ENCODE measurements at regions not wholly inside any gene's neighbourhood (a gene's known extent, or its start where the extent isn't known, plus 50 kb on each side); places are given as distances from the start of the nearest gene placed in this dataset.
"Not testable (repeated sequence)": the region's sequence is repeated elsewhere in the genome, so short reads cannot be mapped to it uniquely, and the experiment has no call there.

DNA sequence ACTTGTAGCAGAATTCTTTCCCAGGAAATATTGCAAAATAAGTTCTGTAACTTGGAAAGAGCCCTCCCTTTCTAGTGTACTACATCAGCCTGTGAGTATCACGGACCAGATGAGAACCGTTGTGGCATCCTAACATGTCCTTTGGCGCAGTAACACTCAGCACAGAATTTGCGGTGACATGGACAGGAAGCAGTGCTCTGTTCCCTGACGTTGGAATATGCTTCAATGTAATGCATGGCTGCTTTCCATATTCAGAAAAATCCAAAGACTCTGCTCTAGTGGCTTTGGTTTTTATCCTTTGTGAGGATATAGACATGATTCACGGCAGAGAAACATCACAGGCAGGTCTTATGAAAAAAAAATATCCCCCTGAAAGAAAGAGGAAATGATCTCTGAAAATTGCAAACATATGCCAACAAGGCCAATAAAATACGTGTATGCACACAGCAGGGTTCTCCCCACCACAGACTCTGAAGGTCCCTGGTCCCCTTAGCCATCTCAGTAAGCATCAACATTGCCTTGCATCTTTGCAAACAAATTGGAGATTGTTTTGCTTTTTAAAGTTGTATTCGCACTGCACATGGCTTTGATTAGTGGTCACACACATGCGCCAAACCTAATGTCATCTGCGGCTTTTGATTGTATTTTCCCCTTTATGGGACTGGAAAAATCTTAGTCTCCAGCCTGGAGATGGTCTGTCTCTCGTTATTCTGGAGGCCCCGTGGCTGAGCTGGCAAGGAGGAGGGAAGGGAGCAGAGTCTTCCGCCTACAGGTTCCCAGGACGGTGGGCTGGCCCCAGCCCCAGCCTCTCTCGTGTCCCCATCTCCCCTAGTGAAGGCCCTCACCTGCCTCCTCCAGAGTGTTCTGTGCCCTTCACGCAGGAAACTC lies 122.9 kb downstream of the COPS8 start:
- H3K4me1 ChIP-seq (ENCODE audit: low read depth), result no peaks in the 10 kb centered on the region
- no peaks in the 10 kb centered on the region for H3K27me3 ChIP-seq
- DNase-seq (ENCODE audit: low read depth in 1 of 2, low spot score in 1 of 2), result peak in 1 of 2 donors; percentile 96
- no peaks in the 10 kb centered on the region for H3K36me3 ChIP-seq
- H3K9me3 ChIP-seq (ENCODE audit: low read depth), result no peaks in the 10 kb centered on the region
- no peak overlapping the region for H3K27ac ChIP-seq
- TF ChIP-seq, protein P1, sequence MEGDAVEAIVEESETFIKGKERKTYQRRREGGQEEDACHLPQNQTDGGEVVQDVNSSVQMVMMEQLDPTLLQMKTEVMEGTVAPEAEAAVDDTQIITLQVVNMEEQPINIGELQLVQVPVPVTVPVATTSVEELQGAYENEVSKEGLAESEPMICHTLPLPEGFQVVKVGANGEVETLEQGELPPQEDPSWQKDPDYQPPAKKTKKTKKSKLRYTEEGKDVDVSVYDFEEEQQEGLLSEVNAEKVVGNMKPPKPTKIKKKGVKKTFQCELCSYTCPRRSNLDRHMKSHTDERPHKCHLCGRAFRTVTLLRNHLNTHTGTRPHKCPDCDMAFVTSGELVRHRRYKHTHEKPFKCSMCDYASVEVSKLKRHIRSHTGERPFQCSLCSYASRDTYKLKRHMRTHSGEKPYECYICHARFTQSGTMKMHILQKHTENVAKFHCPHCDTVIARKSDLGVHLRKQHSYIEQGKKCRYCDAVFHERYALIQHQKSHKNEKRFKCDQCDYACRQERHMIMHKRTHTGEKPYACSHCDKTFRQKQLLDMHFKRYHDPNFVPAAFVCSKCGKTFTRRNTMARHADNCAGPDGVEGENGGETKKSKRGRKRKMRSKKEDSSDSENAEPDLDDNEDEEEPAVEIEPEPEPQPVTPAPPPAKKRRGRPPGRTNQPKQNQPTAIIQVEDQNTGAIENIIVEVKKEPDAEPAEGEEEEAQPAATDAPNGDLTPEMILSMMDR (IDR thresholded peaks at IDR 0.05; ENCODE audit: low read depth, low read length), result no peak
- H3K4me3 ChIP-seq, result no peak overlapping the region

DNA sequence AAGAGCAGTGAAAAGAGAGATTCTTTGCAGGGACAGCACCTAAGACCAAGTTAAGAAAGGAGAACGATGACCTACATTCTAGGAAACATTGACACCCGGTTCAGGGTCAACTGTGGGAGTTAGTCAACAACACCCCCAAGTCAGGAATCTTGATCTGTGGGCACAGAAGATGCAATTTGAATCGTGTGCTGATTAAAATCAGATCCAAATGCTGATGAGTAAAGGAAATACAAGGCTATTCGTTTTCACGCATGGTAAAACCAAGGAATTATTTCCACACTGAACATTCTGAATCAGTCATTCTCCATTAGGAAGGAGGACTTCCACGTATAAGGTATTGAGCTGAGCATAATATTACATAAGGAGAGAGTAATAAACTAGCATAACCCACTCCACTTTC lies 124.2 kb downstream of the COPS8 start:
- Histone ChIP-seq H3K4me3 (no peak overlapping the region), H3K27me3 (no peaks in the 10 kb centered on the region), H3K4me1 (ENCODE audit: low read depth) (no peaks in the 10 kb centered on the region), H3K9me3 (ENCODE audit: low read depth) (no peaks in the 10 kb centered on the region), H3K27ac (no peak overlapping the region), H3K36me3 (no peaks in the 10 kb centered on the region)
- DNase-seq (ENCODE audit: low read depth in 1 of 2, low spot score in 1 of 2), result no peak
- TF ChIP-seq, protein P1 (IDR thresholded peaks at IDR 0.05; ENCODE audit: low read depth, low read length), result no peak

DNA sequence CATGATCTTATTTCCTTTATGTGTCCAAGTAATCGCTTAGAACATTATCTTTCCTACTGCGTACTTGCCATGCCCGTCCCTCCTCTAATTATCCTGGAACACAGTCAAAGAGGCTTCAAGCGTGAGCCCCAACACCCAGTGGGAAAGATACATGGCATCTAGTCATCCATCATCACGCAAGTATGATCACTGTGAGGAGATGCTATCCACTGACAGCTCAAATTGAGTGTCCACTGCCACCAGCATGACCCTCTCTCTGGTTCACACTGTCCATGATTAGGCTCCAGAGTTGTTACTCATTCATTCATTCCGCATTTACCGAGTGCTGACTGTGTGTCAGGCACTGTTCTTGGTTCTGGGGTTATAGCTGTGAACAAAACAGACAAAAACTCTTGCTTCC lies 124.6 kb downstream of the COPS8 start:
- DNase-seq (ENCODE audit: low read depth in 1 of 2, low spot score in 1 of 2), result no peak
- H3K4me1 ChIP-seq (ENCODE audit: low read depth), result no peaks in the 10 kb centered on the region
- H3K36me3 ChIP-seq, result no peaks in the 10 kb centered on the region
- H3K9me3 ChIP-seq (ENCODE audit: low read depth), result no peaks in the 10 kb centered on the region
- no peak overlapping the region for H3K27ac ChIP-seq
- TF ChIP-seq, protein P1 (IDR thresholded peaks at IDR 0.05; ENCODE audit: low read depth, low read length), result no peak
- H3K4me3 ChIP-seq, result no peak overlapping the region
- H3K27me3 ChIP-seq, result no peaks in the 10 kb centered on the region

DNA sequence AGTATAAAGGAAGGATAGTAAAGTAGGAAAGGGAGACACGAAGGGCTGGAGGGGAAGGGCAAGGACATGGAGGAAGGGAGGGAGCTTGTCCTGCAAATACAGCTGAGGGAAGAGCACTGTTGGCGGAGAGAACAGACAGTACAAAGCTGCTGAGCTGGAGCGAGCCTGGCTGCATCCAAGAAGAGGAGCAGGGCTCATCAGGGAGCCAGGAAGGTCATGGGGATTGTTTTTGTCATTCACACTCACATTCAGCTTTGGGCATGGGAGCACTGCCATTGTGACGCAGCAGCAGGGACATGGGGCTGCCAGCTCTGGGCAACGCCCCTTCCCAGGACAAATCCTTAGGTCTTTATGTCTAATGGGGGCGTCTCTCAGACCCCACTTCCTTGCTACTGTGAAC lies 125.1 kb downstream of the COPS8 start:
- Histone ChIP-seq H3K27ac (no peak overlapping the region), H3K27me3 (no peaks in the 10 kb centered on the region), H3K4me3 (no peak overlapping the region), H3K36me3 (no peaks in the 10 kb centered on the region), H3K9me3 (ENCODE audit: low read depth) (no peaks in the 10 kb centered on the region), H3K4me1 (ENCODE audit: low read depth) (no peaks in the 10 kb centered on the region)
- TF ChIP-seq, protein P1 (IDR thresholded peaks at IDR 0.05; ENCODE audit: low read depth, low read length), result no peak
- no peak for DNase-seq (ENCODE audit: low read depth in 1 of 2, low spot score in 1 of 2)

DNA sequence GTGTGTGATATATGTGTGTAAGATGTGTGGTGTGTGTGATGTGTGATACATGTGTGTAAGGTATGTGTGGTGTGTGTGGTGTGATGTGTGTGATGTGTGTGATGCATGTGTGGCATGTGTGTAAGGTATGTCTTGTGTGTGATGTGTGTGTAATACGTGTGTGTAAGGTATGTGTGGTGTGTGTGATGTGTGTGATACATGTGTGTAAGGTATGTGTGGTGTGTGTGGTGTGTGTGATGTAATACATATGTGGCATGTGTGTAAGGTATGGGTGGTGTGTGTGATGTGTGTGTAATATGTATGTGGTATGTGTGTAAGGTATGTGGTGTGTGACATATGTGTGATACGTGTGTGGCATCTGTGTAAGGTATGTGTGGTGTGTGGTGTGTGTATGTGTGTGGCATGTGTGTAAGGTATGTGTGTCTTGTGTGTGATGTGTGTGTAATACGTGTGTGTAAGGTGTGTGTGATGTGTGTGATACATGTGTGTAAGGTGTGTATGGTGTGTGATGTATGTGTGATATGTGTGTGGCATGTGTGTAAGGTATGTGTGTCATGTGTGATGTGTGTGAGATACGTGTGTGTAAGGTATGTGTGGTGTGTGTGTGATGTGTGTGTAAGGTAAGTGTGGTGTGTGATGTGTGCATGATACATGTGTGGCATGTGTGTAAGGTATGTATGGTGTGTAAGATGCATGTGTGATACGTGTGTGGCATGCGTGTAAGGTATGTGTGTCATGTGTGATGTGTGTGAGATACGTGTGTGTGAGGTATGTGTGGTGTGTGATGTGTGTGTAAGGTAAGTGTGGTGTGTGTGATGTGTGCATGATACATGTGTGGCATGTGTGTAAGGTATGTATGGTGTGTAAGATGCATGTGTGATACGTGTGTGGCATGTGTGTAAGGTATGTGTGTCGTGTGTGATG lies 126.9 kb downstream of the COPS8 start:
- H3K9me3 ChIP-seq (ENCODE audit: low read depth); H3K27ac ChIP-seq; DNase-seq (ENCODE audit: low read depth in 1 of 2, low spot score in 1 of 2); H3K27me3 ChIP-seq; H3K4me3 ChIP-seq; H3K36me3 ChIP-seq; H3K4me1 ChIP-seq (ENCODE audit: low read depth): not testable (repeated sequence)

Measured in cardiac muscle cell (in vitro differentiated cells and primary cell).